Choroid plexus epithelial cell (primary cell): ENCODE measurements at regions not wholly inside any gene's neighbourhood (a gene's known extent, or its start where the extent isn't known, plus 50 kb on each side); places are given as distances from the start of the nearest gene placed in this dataset.
A peak's percentile ranks its signal among the peaks of the same experiment; 100 is the strongest.

Experiments
- DNase-seq: peaks from one replicate; pipeline ENCODE4 v3.0.0-alpha.2; 2010; ENCODE audit warnings: low read depth
- H3K4me3 ChIP-seq: 2 replicates; pipeline ENCODE4 v1.5.1; 2011; ENCODE audit warnings: low read depth, mild to moderate bottlenecking, control low read depth, low read length, moderate library complexity
- CTCF ChIP-seq: conservative IDR thresholded peaks from 2 replicates; pipeline ENCODE4 v1.5.1; 2011; ENCODE audit warnings: low read depth, mild to moderate bottlenecking, control low read depth, inconsistent platforms, low read length, moderate library complexity

GRCh38 chr11:26072614-26073153, 259.2 kb upstream of the ANO3 start:
- no peak for TF ChIP-seq CTCF
- no peak for DNase-seq

GRCh38 chr11:26073646-26074045, 258.3 kb upstream of the ANO3 start:
- TF ChIP-seq CTCF: no peak

More at GRCh38 chr11:26072614-26073153, 259.2 kb upstream of the ANO3 start:
- no peak overlapping the region for H3K4me3 ChIP-seq

GRCh38 chr11:26076233-26076990, 255.5 kb upstream of the ANO3 start:
- no peak overlapping the region for H3K4me3 ChIP-seq
- DNase-seq: no peak
- no peak for TF ChIP-seq CTCF

More at GRCh38 chr11:26073646-26074045, 258.3 kb upstream of the ANO3 start:
- DNase-seq: no peak
- no peak overlapping the region for H3K4me3 ChIP-seq

- no peak overlapping the region for H3K4me3 ChIP-seq
- TF ChIP-seq CTCF: no peak
- peak; percentile 21 for DNase-seq
Observed at GRCh38 chr11:26078231-26078821, 253.6 kb upstream of the ANO3 start.

- no peak for DNase-seq
- TF ChIP-seq CTCF: no peak
- H3K4me3 ChIP-seq: no peak overlapping the region
Observed at GRCh38 chr11:26084313-26084712, 247.6 kb upstream of the ANO3 start.

- no peak for DNase-seq
- no peak for TF ChIP-seq CTCF
- no peak overlapping the region for H3K4me3 ChIP-seq
Observed at GRCh38 chr11:26086028-26086427, 245.9 kb upstream of the ANO3 start.
